ENCODE measurements at regions not wholly inside any gene's neighbourhood (a gene's known extent, or its start where the extent isn't known, plus 50 kb on each side); places are given as distances from the start of the nearest gene placed in this dataset.

- TF ChIP-seq SUZ12 (IDR thresholded peaks at IDR 0.05; ENCODE audit: extremely low read depth, insufficient read depth, insufficient read length) (no peak), YY1 (IDR thresholded peaks at IDR 0.05; ENCODE audit: insufficient read depth, insufficient read length) (no peak)
These were observed 68.2 kb upstream of the CORO2B start for GRCh38 chr15:68510558-68510957.

Data from NT2/D1 (cell line).